HUES48 (cell line): ENCODE measurements at regions not wholly inside any gene's neighbourhood (a gene's known extent, or its start where the extent isn't known, plus 50 kb on each side); places are given as distances from the start of the nearest gene placed in this dataset.
"Not testable (repeated sequence)": the region's sequence is repeated elsewhere in the genome, so short reads cannot be mapped to it uniquely, and the experiment has no call there.

Experiments
- H3K27ac ChIP-seq: one replicate; pipeline ENCODE4 v1.7.0; 2013; ENCODE audit warnings: low read depth, low read length, inconsistent platforms
- H3K27me3 ChIP-seq: 2 replicates; pipeline ENCODE4 v1.6.1; 2013; ENCODE audit warnings: mild to moderate bottlenecking, low read length; ENCODE audit not compliant: control insufficient read depth, insufficient read depth
- H3K36me3 ChIP-seq: 2 replicates; pipeline ENCODE4 v1.6.1; 2013; ENCODE audit warnings: low read length; ENCODE audit not compliant: control insufficient read depth, insufficient read depth
- H3K4me1 ChIP-seq: 2 replicates; pipeline ENCODE4 v1.6.1; 2013; ENCODE audit warnings: mild to moderate bottlenecking, low read length; ENCODE audit not compliant: control insufficient read depth, insufficient read depth
- H3K4me3 ChIP-seq: 2 replicates; pipeline ENCODE4 v1.5.1; 2013; ENCODE audit warnings: mild to moderate bottlenecking, low read depth, low read length
- H3K9ac ChIP-seq: 2 replicates; pipeline ENCODE4 v1.6.1; 2013; ENCODE audit warnings: mild to moderate bottlenecking, low read depth, low read length, moderate library complexity
- H3K9me3 ChIP-seq: 2 replicates; pipeline ENCODE4 v1.6.1; 2013; ENCODE audit warnings: low read length; ENCODE audit not compliant: control insufficient read depth, insufficient read depth

- Histone ChIP-seq H3K27me3 (no peaks in the 10 kb centered on the region), H3K36me3 (no peaks in the 10 kb centered on the region), H3K9me3 (no peaks in the 10 kb centered on the region), H3K27ac (peak overlapping the region; percentile 98), H3K4me3 (peak overlapping the region; percentile 60), H3K4me1 (peaks cover 21% of the 10 kb centered on the region), H3K9ac (peak overlapping the region; percentile 87)
These were observed 207.1 kb downstream of the C9orf50 start for GRCh38 chr9:129413537-129414376.

DNA sequence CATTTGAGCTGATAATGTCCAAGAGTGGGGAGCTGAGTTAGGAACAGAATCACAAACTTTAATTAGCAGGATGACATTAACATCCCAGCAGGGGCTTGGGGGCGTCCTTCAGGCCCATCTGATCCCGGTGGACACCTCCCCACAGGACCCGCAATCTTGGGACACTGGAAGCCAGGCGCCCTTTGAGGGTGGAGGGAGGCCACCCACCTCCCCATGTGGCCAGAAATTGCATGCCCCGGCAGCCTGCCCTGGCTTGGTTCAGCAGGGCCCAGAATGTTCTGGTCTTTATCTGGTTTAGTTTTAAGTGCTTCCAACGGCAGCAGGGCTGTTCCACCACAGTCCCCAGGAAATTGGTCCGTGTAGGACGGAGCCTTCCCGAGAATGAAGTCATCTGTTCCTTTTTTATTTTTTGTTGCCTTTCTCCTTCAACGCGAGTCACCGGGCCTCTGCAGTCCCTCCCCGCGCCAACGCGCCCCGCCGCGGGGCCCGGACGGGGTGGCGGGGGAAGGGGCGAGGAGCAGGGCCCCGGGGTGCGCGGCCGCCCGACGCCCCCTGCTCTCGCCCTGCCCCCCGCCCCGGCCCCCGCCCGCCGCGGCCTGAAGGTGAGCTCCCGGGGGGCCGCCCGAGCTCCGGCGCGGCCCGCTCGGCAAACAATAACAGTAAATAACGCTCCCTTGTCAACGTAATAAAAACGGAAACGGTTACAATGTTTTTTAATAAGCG, 207.9 kb downstream of the C9orf50 start:
- peak overlapping the region; percentile 60 for H3K4me3 ChIP-seq
- H3K36me3 ChIP-seq, result no peaks in the 10 kb centered on the region
- H3K4me1 ChIP-seq, result peaks cover 21% of the 10 kb centered on the region
- no peaks in the 10 kb centered on the region for H3K9me3 ChIP-seq
- H3K9ac ChIP-seq, result 0 out of 2 replicates have a peak overlapping the region, but pooled peaks have one; percentile 8
- no peaks in the 10 kb centered on the region for H3K27me3 ChIP-seq
- peak overlapping the region; percentile 92 for H3K27ac ChIP-seq

DNA sequence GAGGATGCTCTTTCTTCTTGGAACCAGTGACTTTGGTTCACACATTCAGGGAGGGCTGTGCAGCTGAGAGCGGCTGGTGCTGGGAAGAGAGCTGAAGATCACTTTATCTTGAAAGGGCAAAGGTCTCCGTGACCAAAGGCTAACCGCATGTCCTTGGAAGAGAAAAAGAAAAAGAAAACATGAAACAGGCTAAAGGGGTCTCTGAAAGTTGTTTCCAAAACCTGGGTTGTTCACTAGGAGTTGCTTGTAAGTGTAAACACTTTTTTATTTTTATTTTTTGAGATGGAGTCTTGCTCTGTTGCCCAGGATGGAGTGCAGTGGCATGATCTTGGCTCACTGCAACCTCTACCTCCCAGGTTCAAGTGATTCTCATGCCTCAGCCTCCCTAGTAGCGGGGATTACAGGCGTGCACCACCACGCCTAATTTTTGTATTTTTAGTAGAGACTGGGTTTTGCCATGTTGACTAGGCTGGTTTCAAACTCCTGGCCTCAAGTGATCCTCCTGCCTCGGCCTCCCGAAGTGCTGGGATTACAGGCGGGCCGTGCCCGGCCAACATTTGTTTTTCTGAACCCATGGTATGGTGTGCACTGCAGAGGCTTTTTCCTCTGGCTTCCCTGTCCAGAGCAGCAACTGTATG, 208.6 kb downstream of the C9orf50 start:
- not testable (repeated sequence) for H3K4me3 ChIP-seq, H3K9ac ChIP-seq, H3K9me3 ChIP-seq, H3K36me3 ChIP-seq, H3K27me3 ChIP-seq
- Histone ChIP-seq H3K27ac (peak overlapping the region; percentile 92), H3K4me1 (peaks cover 21% of the 10 kb centered on the region)

DNA sequence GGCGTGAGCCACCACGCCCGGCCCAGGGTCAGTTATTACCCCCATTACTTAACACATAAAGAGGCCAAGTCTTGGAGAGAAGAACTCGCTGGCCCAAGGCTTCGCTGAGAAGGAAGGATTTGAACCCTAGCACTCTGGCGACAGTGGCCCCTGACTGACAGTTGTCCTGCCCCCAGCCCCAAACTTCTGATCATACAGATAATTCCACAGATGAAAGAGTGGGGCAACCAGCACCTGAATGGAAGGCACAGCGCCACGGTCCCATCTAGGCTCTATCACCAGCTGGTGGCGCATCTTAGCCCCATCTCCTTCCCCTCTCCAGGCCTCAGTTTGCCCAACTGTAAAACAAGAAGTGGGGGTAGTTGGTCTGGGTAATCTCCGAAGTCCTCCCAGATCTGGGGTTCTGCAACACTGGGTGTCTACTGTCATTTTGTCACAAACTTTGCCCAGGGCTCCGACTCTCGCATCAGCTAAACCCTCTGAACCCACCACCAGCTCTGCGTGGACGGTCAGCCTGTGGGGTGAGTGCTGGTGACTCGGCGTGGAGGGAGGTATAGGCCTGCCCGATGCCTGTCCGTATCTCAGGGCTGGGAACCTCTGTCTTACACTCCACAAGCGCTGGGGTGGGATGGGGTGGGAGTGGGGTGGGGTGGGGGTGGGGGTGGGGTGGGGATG, 209.3 kb downstream of the C9orf50 start:
- Histone ChIP-seq H3K9ac (no peak overlapping the region), H3K27ac (no peak overlapping the region), H3K4me3 (no peak overlapping the region), H3K27me3 (no peaks in the 10 kb centered on the region), H3K36me3 (no peaks in the 10 kb centered on the region), H3K4me1 (peaks cover 21% of the 10 kb centered on the region), H3K9me3 (no peaks in the 10 kb centered on the region)

GRCh38 chr9:129410226-129410625, 210.7 kb downstream of the C9orf50 start:
- Histone ChIP-seq H3K9ac (no peak overlapping the region), H3K27me3 (no peaks in the 10 kb centered on the region), H3K27ac (no peak overlapping the region), H3K4me1 (peaks cover 22% of the 10 kb centered on the region), H3K4me3 (no peak overlapping the region), H3K9me3 (no peaks in the 10 kb centered on the region), H3K36me3 (no peaks in the 10 kb centered on the region)

DNA sequence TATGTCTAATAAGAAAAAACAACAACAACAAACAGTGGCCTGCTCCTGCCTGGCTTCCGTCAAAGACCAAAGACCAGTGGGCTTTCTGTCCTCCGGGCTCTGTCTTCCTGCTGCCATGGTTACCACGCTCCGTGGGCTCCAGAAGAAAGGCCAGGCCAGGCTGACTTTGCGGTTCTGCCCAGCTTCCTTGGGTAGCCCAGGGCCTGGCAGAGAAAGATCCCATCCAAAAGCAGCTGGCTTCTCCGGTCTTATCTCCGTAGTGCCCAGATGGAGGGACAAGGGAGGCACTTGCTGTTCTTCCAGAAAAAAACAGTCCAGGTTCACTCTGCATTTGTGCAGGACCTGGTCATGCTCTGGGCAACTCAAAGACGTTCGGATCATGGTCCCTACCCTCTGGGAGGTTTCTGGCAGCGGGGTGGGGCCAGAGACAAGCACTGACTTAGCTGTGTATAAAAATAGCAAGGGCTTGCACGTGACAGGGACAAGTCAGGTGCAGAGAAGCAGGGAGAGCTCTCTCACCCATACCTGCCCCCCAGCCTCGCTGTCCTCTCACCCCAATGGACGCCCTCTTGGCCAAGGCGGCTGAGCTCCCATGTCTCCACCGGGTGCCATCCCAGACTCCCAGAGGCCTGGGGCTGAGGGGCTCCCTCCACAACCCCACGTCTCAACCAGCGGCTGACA, 212.2 kb downstream of the C9orf50 start:
- H3K4me1 ChIP-seq, result peaks cover 13% of the 10 kb centered on the region
- H3K9ac ChIP-seq, result no peak overlapping the region
- no peaks in the 10 kb centered on the region for H3K9me3 ChIP-seq
- H3K4me3 ChIP-seq, result no peak overlapping the region
- H3K27me3 ChIP-seq, result no peaks in the 10 kb centered on the region
- no peaks in the 10 kb centered on the region for H3K36me3 ChIP-seq
- H3K27ac ChIP-seq, result no peak overlapping the region

GRCh38 chr9:129407905-129408452, 212.9 kb downstream of the C9orf50 start:
- Histone ChIP-seq H3K9me3 (no peaks in the 10 kb centered on the region), H3K36me3 (no peaks in the 10 kb centered on the region), H3K4me3 (no peak overlapping the region), H3K27me3 (no peaks in the 10 kb centered on the region; the same call in 1 of the 2 replicates), H3K4me1 (peaks cover 15% of the 10 kb centered on the region), H3K9ac (no peak overlapping the region), H3K27ac (no peak overlapping the region)

GRCh38 chr9:129406278-129407225, 214.3 kb downstream of the C9orf50 start:
- Histone ChIP-seq H3K36me3 (no peaks in the 10 kb centered on the region), H3K4me3 (no peak overlapping the region), H3K4me1 (peaks cover 13% of the 10 kb centered on the region), H3K27me3 (no peaks in the 10 kb centered on the region; the same call in 1 of the 2 replicates), H3K9ac (no peak overlapping the region), H3K27ac (no peak overlapping the region), H3K9me3 (no peaks in the 10 kb centered on the region)

DNA sequence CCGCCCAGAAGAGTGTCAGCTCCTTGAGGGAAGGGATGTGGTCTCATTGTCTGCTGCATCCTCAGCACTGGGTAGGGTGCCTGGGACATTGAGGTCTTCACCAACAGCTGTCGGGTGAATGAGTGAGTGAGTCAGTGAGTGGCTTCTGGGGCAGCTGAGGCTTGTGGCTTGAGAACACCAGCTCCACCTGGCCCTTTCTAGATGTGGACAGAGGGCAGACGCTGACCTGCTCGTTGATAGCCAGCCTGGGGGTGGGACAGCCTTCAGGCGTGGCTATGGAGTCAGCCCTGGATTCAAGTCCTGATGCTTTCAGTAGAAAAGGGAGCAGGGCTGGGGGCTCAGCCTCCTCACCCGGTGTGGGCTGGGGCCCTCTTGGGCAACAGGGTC, 215.1 kb downstream of the C9orf50 start:
- no peak overlapping the region for H3K9ac ChIP-seq

More for the DNA sequence above, 215.1 kb downstream of the C9orf50 start:
- Histone ChIP-seq H3K4me3 (no peak overlapping the region), H3K4me1 (peaks cover 13% of the 10 kb centered on the region), H3K9me3 (no peaks in the 10 kb centered on the region), H3K27ac (no peak overlapping the region), H3K27me3 (no peaks in the 10 kb centered on the region; the same call in 1 of the 2 replicates), H3K36me3 (no peaks in the 10 kb centered on the region)
